GM06990 (cell line): ENCODE measurements at regions not wholly inside any gene's neighbourhood (a gene's known extent, or its start where the extent isn't known, plus 50 kb on each side); places are given as distances from the start of the nearest gene placed in this dataset.
A peak's percentile ranks its signal among the peaks of the same experiment; 100 is the strongest.

ENCODE experiments used
- DNase-seq: peaks from one replicate; pipeline ENCODE4 v3.0.0-alpha.2; 2011; ENCODE audit not compliant: insufficient read length; ENCODE audit errors: extremely low read depth
- H3K27me3 ChIP-seq: replicated peaks from 2 replicates; pipeline ENCODE4 v1.6.0; 2011; ENCODE audit warnings: low read length; ENCODE audit not compliant: control insufficient read depth, insufficient read depth
- H3K36me3 ChIP-seq: 2 replicates; pipeline ENCODE4 v1.5.1; 2011; ENCODE audit warnings: low read length; ENCODE audit not compliant: control insufficient read depth, insufficient read depth
- H3K4me3 ChIP-seq: replicated peaks from 2 replicates; pipeline ENCODE4 v1.5.1; 2011; ENCODE audit warnings: low read depth, mild to moderate bottlenecking, control low read depth, low read length
- CTCF ChIP-seq: IDR thresholded peaks from 2 replicates; pipeline ENCODE4 v1.5.1; 2011; ENCODE audit warnings: low read length, control low read depth, mild to moderate bottlenecking, inconsistent platforms; ENCODE audit not compliant: insufficient read depth, poor library complexity, severe bottlenecking

- H3K4me3 ChIP-seq: no peak overlapping the region
- H3K36me3 ChIP-seq: no peaks in the 10 kb centered on the region
- no peak for DNase-seq
- H3K27me3 ChIP-seq: no peaks in the 10 kb centered on the region; the same call in 1 of the 2 replicates
- TF ChIP-seq CTCF: no peak
Observed at GRCh38 chr12:108060067-108060466, 69.0 kb upstream of the WSCD2 start.

GRCh38 chr12:108060903-108061302 lies 68.2 kb upstream of the WSCD2 start:
- Histone ChIP-seq H3K4me3 (no peak overlapping the region), H3K27me3 (no peaks in the 10 kb centered on the region), H3K36me3 (no peaks in the 10 kb centered on the region)
- no peak for DNase-seq
- no peak for TF ChIP-seq CTCF

- H3K36me3 ChIP-seq: no peaks in the 10 kb centered on the region
- DNase-seq: no peak
- H3K27me3 ChIP-seq: no peaks in the 10 kb centered on the region
- no peak overlapping the region for H3K4me3 ChIP-seq
- TF ChIP-seq CTCF: peak; percentile 54
Observed at GRCh38 chr12:108063192-108063591, 65.9 kb upstream of the WSCD2 start.

GRCh38 chr12:108065069-108065468 lies 64.0 kb upstream of the WSCD2 start:
- Histone ChIP-seq H3K4me3 (no peak overlapping the region), H3K27me3 (no peaks in the 10 kb centered on the region), H3K36me3 (no peaks in the 10 kb centered on the region)
- no peak for DNase-seq
- TF ChIP-seq CTCF: no peak

- no peak overlapping the region for H3K4me3 ChIP-seq
- DNase-seq: no peak
- H3K36me3 ChIP-seq: no peaks in the 10 kb centered on the region
- H3K27me3 ChIP-seq: no peaks in the 10 kb centered on the region
- TF ChIP-seq CTCF: no peak
Observed at GRCh38 chr12:108066583-108067577, 62.2 kb upstream of the WSCD2 start.
